GM18870 (cell line): ENCODE measurements at regions not wholly inside any gene's neighbourhood (a gene's known extent, or its start where the extent isn't known, plus 50 kb on each side); places are given as distances from the start of the nearest gene placed in this dataset.

Experiments
- ATAC-seq: cut with Tn5 transposase; IDR thresholded peaks from one replicate; pipeline ENCODE4 v1.9.1; 2021; ENCODE audit warnings: moderate library complexity; ENCODE audit not compliant: unreplicated experiment

DNA sequence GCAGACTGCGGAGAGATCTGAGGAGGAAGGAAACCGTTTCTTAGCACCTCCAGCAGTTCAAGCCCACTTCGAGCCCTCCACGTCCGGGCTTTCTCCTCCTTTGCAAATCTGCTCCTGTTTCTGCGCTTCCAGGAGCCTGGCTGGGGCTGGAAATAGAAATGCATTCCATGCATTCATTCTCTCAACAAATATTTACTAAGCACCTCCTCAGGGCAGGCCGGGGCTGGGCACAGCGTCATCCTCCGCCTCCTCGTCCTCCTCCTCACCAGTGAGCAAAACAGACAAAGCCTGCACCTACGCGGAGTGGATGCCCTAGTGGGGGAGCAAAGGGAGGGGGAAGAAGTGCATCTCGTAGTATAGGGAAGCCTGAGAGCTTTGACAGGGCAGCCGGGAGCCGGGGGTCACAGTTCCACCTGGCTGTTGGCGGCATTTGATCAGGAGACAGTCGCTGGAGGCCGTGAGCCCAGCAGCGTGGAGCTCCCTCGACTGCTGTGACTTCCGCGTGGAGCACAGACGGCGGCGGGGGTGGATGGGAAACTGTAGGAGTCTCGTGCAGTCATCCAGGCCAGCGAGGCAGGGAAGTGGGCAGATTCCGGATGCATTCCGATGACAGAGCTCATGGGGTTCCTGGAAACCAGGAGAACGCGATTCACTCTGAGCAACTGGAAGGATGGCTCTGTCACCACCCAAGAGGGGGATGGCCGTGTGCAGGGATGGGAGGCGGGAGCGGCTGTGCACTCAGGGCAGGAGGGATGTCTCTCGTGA, 93.5 kb downstream of the SIK1 start:
- no peak for ATAC-seq

DNA sequence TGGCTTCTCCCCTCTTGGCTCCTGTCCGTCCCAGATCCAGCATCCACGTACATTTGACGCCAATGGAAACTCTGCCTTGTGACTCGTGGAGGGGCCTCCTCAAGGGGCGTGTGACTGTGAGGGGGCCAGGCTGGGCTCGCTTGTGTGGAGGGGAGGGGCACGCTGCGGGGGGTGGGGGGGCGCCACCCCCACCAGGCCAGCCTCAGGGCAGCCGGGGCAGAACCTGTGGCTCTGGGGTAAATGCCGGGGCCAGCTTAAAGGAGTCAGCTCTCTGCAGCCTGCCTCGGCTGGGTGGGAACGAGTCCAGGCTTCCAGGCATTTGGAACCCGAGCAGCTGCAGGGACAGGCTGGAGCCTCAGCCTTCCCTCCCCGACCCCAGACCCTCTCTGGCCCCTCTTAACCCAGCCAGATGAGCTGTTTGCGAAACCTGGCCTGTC, 94.1 kb downstream of the SIK1 start:
- no peak for ATAC-seq

DNA sequence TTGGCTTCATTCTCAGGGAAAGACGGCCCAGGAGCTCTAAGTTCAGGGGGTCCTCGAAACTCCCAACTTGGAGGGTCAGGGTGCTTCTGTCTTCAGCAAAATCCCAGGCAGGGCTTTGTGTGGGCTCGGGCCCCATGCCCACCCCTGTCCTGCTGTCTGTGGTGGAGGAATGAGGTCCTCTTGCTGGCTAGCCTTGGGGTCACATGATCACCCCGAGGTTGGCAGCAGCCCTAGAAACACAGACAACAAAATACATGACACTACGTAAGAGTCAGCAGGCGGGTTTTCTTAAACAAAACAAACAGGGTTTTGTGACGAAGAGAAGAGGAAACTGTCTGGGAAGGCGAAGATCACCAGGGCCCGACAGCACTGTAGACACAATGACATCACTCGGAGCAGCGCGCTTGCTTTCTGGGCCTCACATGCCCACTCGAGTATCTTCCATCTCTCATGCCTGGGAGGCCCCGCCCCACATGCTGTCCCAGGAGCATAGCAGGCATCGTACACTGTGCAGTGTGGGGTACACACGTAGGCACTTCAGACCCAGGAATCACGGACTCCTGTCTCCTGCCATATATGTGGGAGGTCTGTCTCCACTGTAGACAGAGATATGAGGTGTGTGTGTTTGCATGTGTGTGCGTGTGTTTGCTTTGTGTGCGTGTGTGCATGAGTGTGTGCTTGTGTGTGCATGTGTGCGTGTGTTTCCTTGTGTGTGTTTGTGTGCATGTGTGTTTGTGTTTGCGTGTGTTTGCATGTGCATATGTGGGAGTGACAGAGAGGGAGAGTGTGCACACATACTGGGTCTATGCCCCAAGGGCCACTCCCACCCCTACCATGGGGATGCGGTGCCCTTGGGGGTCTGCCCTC, 94.7 kb downstream of the SIK1 start:
- ATAC-seq: no peak

DNA sequence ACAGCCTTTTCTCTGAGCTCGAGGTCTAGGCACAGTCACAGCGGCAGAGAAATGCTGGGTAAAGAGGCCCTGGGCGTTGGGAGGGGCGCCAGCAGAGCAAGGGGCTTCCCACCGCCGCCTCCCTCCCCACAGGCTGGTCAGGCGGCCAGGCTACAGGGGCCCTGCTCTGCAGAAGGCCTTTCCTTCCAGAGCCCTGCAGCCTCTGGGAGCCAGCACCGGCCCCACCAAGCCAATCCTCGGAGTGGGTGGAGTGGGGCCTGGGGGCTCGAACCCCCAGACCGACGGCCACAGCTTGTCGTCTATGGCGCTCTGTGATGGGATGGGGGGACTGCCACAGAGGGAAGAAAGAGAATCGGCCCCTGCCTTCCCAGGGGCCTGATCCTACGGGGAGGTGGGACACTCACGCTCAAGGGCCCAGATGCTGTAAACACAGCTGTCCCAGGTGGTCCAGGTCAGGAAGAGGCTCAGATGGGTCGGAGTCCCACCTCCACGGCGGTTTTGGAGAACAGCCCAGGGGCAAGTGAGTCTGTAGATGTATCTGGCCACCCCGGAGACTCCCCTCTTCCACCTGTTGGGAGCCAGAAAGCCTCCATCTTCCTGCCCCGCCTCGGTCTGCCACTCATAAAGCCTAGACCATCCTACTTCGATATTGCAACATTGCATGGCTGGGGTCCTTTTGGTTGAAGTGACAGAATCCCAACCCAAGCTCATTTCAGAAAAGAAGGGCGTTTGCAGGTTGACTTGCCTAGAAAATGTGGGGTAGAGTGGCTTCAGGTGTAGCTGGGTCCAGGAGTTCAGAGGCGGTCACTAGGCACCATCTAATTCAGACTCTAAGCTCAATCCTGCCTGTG, 95.6 kb downstream of the SIK1 start:
- ATAC-seq: no peak

DNA sequence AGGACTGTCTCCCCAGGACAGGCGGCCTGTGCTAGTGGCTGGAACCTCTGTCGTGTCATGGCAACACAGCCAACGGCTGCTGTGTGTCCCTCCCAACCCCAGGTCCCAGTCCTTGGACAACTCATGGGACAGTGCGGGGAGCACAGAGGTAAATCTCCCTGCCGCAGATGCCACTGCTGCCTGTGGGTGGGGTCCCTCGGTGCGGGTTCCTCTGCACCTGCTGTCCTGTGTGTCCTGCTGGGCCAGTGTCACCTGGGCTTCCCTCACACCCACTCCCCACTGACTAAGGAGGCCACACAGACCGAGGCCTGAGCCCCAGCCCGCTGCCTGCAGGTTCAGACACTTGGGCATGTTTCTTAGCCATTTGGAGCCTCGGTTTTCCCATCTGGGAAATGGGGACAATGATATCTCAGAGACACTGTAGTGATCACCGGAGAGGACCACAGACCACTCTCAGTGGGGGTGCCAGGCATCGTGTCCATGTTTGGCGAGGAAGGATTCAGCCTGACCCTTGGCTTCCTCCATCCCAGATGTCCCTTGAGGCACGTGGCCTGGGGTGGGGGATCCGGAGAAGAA, 96.5 kb downstream of the SIK1 start:
- ATAC-seq: no peak

DNA sequence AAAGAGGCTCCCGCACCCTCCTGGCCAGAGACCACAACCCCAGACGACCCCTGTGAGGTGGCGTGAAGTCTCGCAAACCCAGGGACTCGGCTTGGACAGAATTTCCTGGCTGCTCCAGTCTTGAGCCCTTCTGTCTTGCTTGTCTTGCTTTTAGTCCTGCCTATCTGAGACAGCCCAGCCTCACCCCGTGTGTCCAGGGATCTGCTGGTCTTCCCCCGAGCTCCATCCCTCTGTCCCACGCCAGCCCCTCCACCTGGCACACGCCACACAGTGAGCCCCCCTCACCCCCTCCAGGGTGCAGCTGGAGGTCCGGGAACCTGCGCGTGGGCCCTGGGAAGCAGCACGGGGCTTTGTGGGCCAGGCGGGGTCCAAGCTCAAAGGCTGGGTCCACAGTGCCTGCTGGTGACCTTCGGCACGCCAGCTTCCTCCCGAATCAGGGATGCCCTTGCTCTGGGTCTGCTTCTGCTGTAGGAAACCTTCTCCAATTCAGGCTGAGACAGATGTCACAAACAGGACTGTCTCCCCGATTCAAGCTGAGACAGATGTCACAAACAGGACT, 97.1 kb downstream of the SIK1 start:
- ATAC-seq: no peak

DNA sequence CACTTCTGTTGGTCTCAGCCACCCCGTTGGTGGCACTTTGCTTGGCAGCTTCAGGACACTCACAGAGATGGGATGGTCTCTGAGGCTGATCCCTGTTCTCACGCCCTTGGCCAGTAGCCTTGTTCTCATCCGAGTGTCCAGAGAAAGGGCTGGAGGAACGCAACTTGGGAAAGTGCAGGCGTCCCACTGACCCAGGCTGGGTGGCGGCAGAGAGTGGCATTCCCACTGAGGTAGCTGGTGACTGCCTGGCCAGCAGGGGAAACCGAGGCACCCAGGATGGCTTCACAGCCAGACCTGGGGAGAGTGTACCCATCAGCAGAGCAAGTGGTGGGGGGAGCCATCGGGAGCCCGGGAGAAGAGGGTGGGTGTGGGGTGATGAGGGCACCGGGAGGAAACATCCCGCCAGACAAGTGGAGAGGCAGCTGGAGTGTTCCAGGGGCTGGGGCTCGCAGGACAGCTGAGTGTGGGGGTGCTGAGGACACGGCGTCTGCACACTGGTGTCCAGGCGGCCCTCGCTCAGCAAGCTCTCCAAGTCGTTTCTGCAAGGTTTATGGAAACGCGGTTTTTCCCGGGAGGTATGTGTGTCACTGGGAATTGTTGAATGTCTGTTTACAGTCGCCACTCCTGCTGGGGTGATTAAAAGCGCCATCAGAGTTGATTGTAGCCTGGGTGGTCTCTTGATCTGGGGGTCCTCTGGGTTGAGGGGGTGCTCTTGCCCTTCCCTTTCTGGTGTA, 97.8 kb downstream of the SIK1 start:
- no peak for ATAC-seq

DNA sequence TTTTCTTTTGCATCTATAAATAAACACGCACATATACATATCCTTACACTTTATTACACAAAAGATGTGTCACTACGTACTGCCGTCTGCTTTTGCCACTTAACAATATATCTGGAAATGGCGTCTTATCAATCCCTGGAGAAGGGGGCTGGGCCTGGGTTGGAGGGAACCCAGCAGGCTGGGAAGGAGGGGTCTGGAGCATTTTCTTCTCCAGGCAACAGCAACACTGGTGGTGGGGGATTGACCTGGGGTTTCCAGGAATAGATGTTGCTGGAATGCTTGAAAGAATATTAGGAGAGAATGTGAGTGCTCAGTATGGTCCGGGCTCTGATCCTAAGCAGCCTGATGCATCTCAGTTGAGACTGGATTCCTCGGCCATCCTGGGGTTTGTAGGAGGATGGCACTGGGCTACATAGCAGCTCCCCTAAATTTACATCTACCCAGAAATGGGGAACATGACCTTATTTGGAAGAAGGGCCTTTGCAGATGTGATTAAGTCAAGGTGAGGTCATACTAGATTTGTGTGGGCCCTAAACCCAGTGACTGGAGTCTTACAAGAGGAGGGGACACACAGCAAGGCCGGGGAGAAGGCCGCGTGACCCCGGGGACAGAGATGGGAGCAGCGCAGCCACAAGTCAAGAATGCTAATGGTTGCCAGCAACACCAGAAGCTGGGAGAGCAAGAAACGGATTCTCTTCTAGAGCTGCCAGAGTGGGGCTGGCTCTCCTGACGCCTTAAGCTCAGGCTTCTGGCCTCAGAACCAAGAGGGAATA, 98.6 kb downstream of the SIK1 start:
- no peak for ATAC-seq

DNA sequence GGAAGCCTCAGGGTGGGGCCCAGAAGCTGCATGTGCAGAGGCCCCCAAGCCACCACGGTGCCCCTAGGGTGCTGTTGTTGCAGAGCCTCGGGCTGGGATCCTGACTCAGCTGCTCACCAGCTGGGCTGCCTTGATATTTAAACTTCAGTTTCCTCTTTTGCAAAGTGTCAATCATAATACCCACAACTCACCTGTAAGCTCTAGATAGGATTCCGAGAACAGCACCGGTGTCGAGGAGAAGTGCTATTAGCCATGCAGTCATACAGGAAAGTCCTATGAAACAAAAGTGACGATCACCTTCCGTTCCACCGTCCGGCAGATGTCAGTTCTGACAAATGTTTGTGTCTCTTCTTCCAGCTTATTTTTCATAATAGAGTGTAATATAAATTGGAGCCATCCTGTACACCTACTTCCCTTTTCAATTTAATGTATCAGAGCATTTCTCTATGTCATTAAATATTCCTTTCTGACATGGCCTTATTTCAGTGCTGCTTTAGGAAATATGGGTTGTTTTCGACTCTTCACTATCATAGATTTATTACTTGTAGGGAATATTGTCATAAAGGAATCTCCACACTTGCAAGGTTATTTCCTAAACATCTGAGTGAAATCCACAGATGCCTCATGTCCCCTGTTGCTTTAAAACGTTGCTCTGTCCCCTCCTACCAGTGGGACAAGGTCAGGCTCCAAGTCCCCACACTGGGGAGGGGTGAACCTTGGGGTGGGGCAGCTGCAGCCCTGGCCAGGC, 100.8 kb downstream of the SIK1 start:
- no peak for ATAC-seq

DNA sequence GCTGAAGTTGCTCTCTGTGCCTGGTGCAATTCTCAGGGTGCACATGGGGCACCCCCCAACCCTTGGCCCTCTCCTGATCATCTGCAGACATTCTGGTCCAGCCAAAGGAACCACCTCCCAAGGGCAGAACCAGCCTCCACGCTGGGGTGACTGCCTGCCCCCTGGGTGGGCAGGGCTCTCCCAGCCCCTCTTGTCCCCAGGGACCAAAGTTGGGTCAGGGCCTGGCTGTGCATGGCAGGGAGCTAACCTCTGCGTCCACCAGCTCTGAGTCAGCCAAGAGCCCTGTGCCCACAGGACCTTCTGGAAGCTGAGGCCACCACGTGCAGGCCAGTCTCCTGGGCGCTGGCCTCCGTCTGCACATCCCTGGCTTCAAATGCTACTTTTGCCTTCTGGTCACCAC, 101.9 kb downstream of the SIK1 start:
- ATAC-seq: no peak

DNA sequence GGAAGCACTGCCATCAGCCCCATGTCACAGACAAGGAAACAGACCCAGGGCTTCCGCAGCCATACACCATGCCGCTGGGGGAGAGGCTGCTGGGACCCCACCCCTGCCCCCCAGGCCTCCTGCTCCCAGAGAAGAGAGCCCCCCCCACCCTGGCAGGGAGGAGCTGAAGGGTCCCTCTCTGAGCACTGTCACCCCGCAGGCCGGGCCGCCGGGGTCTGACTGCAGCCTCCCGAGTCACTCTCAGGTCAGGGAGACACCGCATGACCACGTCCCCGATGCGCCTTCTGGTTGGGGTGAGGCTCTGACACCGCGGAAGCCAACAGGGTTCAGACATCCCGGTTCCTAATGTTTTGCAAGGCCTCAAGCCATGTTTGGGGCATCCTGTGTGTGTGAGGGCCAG, 102.3 kb downstream of the SIK1 start:
- no peak for ATAC-seq

DNA sequence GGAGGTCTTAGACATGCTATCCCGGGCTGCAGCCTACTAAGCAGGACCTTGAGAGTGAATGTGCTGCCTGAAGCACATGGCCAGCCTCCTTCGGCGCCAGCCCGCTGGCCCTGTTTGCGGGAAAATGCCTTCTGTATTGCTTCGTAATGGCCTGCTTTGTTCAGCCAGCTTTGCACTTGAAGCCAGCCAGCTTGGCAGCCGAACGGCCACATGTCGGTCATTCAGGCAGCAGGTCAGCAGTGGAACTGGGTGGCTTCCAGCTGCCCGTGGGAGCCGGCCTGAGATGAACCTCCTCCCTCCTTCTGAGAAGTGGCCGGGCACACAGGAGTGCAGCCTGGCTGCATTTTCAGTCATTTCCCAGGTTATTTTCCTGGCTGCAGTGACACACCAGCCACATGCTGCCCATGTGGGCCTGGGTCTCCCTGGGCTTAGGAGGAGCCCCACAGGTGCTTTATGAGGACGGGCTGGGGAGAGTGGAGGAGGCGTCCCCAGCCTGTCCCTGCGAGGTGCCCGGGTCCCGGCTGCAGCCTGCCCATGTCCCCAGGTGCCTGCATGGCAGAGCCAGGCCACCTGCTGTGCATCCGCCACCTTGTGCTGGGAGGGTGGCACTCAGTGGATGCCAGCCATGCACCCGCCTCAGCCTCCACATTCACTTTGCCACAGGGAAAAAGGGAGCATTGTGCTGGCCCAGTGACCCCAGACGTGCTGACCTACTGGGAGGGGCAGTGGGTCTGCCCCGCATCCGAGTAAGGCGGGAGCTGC, 103.5 kb downstream of the SIK1 start:
- ATAC-seq: no peak

DNA sequence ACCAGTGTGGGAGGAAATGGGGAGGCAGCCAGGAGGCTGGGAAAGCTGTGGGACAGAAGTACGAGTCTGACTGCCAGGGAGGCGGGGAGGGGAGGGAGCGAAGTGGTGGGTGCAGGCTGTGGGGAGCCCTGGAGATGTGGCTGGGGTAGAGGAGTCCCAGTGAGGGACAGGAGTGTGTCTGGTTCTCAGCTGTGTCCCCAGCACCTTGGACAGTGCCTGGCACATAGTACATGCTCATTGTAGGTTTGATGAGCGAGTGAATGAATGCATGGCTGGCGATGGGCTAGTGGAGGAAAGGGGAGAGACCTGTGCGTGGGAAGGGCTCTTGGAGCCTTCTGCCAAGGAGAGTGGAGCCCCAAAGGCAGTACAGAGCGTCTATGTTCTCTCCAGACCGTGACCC, 104.1 kb downstream of the SIK1 start:
- ATAC-seq: no peak

DNA sequence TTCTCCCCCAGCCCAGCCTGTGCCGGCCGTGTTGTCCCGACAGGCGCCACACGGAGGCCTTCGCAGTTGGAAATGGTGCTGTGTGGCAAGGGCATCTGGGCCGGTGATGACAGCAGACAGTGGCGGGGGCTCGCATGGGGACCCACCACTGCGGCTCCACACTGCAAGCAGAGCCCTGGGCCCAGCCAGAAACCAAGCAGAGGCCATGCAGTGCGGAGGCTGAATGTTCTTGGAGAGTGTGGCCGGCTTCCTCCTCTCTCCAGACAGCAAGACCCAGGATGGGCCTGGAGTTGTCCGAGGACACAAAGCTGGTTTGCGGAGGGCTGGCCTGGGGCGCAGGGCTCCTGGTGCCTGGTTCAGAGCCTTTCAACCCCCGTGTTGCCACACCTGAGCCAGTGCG, 104.6 kb downstream of the SIK1 start:
- no peak for ATAC-seq

DNA sequence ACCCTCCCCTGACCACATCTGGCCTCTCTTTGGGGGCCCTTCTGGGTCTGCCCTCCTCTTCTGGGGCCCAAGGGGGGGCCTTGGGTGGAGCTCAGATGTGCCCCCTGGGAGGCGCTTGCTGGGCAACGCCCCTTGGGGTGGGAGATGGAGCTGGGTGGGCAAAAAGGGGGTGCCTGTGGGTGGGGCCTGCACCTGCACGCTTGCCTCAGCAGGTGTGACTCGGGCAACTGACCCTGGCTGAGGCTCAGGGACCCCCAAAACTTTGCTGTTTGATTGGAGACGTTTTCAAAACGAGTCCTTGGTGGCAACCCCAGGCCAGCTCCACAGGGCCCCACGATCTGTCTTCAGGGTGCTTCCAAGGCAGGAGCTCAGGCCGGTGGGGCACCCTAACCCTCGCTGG, 105.3 kb downstream of the SIK1 start:
- no peak for ATAC-seq

DNA sequence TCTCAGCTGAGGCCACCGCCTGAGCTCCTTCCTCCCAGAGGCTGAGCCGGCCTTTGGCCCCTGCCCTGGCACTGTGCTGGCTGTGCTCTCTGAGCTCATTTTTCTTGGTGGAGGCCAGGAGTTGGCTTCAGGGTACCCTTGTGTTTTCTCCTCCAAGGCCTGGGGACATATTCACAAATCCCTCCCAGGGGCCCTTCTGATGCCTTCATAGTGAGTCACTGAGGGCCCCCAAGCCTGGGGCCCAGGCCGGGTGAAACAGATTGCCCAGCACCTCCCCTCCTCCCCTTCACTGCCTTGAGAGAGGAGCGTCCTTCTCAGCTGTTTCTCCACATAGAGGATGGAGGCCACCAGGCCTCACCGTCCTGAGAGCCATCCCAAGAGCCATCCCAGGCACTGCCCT, 105.8 kb downstream of the SIK1 start:
- ATAC-seq: no peak

DNA sequence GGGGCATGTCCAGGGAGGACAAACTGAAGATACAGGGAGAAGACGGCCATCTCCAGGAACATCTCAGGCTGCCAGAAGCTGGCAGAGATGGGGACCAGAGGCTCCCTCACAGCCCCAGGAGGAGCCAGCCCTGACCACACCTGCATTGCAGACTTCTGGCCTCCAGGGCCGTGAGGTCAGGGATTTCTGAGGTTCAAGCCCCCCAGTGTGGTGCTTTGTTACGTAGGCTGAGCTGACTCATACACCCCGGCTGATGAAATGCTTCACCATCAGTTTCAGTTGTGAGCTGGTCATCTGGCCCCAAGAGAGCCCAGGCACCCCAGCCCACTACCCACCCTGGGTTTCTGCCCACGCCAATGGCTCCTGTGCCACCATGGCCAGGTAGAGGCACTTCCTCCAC, 106.4 kb downstream of the SIK1 start:
- ATAC-seq: no peak
